HG03159 (cell line): ENCODE measurements at regions not wholly inside any gene's neighbourhood (a gene's known extent, or its start where the extent isn't known, plus 50 kb on each side); places are given as distances from the start of the nearest gene placed in this dataset.
"Not testable (repeated sequence)": the region's sequence is repeated elsewhere in the genome, so short reads cannot be mapped to it uniquely, and the experiment has no call there.

Source experiments
- ATAC-seq: cut with Tn5 transposase; IDR thresholded peaks from one replicate; pipeline ENCODE4 v1.9.1; 2021; ENCODE audit warnings: mild to moderate bottlenecking, moderate library complexity; ENCODE audit not compliant: unreplicated experiment

- no peak for ATAC-seq
These were observed 369.6 kb downstream of the FAT3 start for GRCh38 chr11:92594251-92594650.

GRCh38 chr11:92595052-92595451, 370.4 kb downstream of the FAT3 start:
- ATAC-seq, result no peak

- no peak for ATAC-seq
These were observed 372.1 kb downstream of the FAT3 start for GRCh38 chr11:92596596-92597317.

- ATAC-seq, result no peak
These were observed 368.4 kb upstream of the MTNR1B start for GRCh38 chr11:92601048-92601447.

- no peak for ATAC-seq
These were observed 363.8 kb upstream of the MTNR1B start for GRCh38 chr11:92605667-92606066.

- ATAC-seq, result no peak
These were observed 361.3 kb upstream of the MTNR1B start for GRCh38 chr11:92607969-92608722.

GRCh38 chr11:92611157-92611556, 358.3 kb upstream of the MTNR1B start:
- ATAC-seq, result no peak

GRCh38 chr11:92618020-92618419, 351.4 kb upstream of the MTNR1B start:
- not testable (repeated sequence) for ATAC-seq

- ATAC-seq, result no peak
These were observed 346.4 kb upstream of the MTNR1B start for GRCh38 chr11:92623055-92623454.

GRCh38 chr11:92625894-92626293, 343.6 kb upstream of the MTNR1B start:
- ATAC-seq, result no peak

- no peak for ATAC-seq
These were observed 342.8 kb upstream of the MTNR1B start for GRCh38 chr11:92626624-92627023.

GRCh38 chr11:92627615-92628256, 341.7 kb upstream of the MTNR1B start:
- no peak for ATAC-seq

GRCh38 chr11:92628401-92629292, 340.8 kb upstream of the MTNR1B start:
- ATAC-seq, result no peak

GRCh38 chr11:92632495-92632894, 337.0 kb upstream of the MTNR1B start:
- ATAC-seq, result no peak

- no peak for ATAC-seq
These were observed 335.6 kb upstream of the MTNR1B start for GRCh38 chr11:92633820-92634219.

GRCh38 chr11:92636543-92637188, 332.8 kb upstream of the MTNR1B start:
- no peak for ATAC-seq

GRCh38 chr11:92638678-92639077, 330.8 kb upstream of the MTNR1B start:
- no peak for ATAC-seq

- no peak for ATAC-seq
These were observed 327.1 kb upstream of the MTNR1B start for GRCh38 chr11:92642177-92642931.

GRCh38 chr11:92643827-92644226, 325.6 kb upstream of the MTNR1B start:
- no peak for ATAC-seq
